IMR-90 (cell line): ENCODE measurements at regions not wholly inside any gene's neighbourhood (a gene's known extent, or its start where the extent isn't known, plus 50 kb on each side); places are given as distances from the start of the nearest gene placed in this dataset.

Experiments
- CTCF ChIP-seq: conservative IDR thresholded peaks from 2 replicates; pipeline ENCODE4 v1.5.1; 2012; ENCODE audit warnings: mild to moderate bottlenecking, low read depth, low read length, improper control_type of control experiment
- MXI1 ChIP-seq: IDR thresholded peaks from 2 replicates; pipeline ENCODE4 v1.6.1; 2012; ENCODE audit warnings: low read depth, mild to moderate bottlenecking, low read length, moderate library complexity, borderline replicate concordance
- NFE2L2 ChIP-seq: fragments of 150-350 bp; IDR thresholded peaks from 2 replicates; pipeline ENCODE4 v1.6.1; 2016; ENCODE audit warnings: low read depth, mild to moderate bottlenecking, low read length
- RAD21 ChIP-seq: IDR thresholded peaks from 2 replicates; pipeline ENCODE4 v1.6.1; 2012; ENCODE audit warnings: low read length, improper control_type of control experiment
- RCOR1 ChIP-seq: IDR thresholded peaks from 2 replicates; pipeline ENCODE4 v1.6.1; 2012; ENCODE audit warnings: mild to moderate bottlenecking, low read length, improper control_type of control experiment; ENCODE audit not compliant: insufficient replicate concordance

DNA sequence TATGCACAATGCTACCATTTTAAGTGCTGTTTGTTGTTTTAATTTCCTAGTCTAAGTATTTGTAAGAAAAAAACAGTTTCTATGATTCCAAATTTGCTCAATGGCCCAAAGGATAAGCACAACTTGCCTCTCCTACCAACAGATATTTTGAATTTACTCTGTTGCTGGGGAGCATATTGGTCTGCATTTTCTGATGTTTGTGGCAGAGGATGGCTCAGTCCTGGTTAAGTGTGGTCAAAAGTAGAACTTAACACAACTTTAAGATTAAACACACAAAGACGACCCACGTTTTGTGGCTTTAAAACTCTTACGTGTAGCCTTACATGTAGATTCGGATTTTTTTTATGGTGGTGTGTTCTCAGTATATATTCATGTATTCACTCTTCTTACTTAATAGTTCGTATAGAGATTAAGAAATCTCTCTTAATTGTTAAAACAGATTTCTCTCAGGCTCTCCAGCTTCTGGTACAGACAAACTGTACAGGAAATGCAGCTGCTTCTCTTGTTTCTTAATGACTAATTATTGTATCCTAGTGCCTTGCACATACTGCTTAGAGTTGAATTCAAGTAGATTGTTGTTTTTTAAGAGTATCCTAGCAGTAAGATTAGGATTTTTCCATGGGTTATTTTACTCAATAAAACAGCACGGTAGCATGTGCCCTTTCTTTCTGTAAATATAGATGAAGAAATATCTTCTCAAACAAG is 86.2 kb downstream of the GPR85 start:
- no peak for TF ChIP-seq CTCF
- TF ChIP-seq NFE2L2 = no peak
- TF ChIP-seq MXI1 = no peak
- TF ChIP-seq RAD21 = no peak
- no peak for TF ChIP-seq RCOR1
